Activated CD8-positive, alpha-beta T cell treated with anti-CD3 and anti-CD28 coated beads for 36 hours (primary cell): ENCODE measurements at regions not wholly inside any gene's neighbourhood (a gene's known extent, or its start where the extent isn't known, plus 50 kb on each side); places are given as distances from the start of the nearest gene placed in this dataset.
"Not testable (repeated sequence)": the region's sequence is repeated elsewhere in the genome, so short reads cannot be mapped to it uniquely, and the experiment has no call there.

Experiments used
- ATAC-seq: fragments of 200-7000 bp; cut with Tn5 transposase; one replicate; pipeline ENCODE4 v1.10.0; 2021; ENCODE audit warnings: mild to moderate bottlenecking, moderate library complexity
- CTCF ChIA-PET: fragments of 350-600 bp; sonication (Branson Sonifier 250); formaldehyde crosslinking; loops from one replicate; lab custom pipeline; 2021; ENCODE audit warnings: antibody characterized with exemption; lab: Charles Lee
- POLR2A ChIA-PET: fragments of 350-600 bp; sonication (Branson Sonifier 250); formaldehyde crosslinking; loops from one replicate; lab custom pipeline; 2021; ENCODE audit warnings: antibody characterized with exemption; lab: Charles Lee
- DNase-seq: peaks from one replicate; pipeline ENCODE4 v3.0.0-alpha.2; 2020
- H3K27ac Mint-ChIP-seq: one replicate; pipeline ENCODE4 v1.8.0; 2021; ENCODE audit warnings: mild to moderate bottlenecking, mixed read lengths
- H3K27me3 Mint-ChIP-seq: one replicate; pipeline ENCODE4 v1.8.0; 2021; ENCODE audit warnings: mixed read lengths
- H3K36me3 Mint-ChIP-seq: one replicate; pipeline ENCODE4 v1.8.0; 2021; ENCODE audit warnings: low read depth, mixed read lengths
- H3K4me1 Mint-ChIP-seq: one replicate; pipeline ENCODE4 v1.8.0; 2021; ENCODE audit warnings: low read depth, mixed read lengths
- H3K4me3 Mint-ChIP-seq: one replicate; pipeline ENCODE4 v1.8.0; 2021; ENCODE audit warnings: mild to moderate bottlenecking, moderate library complexity, mixed read lengths
- H3K9me3 Mint-ChIP-seq: one replicate; pipeline ENCODE4 v1.8.0; 2021; ENCODE audit warnings: mixed read lengths
- CTCF ChIP-seq: fragments of 200-600 bp; IDR thresholded peaks from one replicate; pipeline ENCODE4 v1.8.0; 2022; ENCODE audit warnings: antibody characterized with exemption, mild to moderate bottlenecking
- intact Hi-C: fragments of 100-400 bp; cut with micrococcal nuclease; formaldehyde crosslinking; loops from one replicate; pipeline ENCODE4 v1.10.0; 2022

GRCh38 chr10:129059977-129060376, 407.1 kb upstream of the MGMT start:
- intact Hi-C loops: no loop called here

GRCh38 chr10:129063212-129063611, 403.8 kb upstream of the MGMT start:
- Mint-ChIP-seq H3K27ac (no peak overlapping the region), H3K36me3 (no peaks in the 10 kb centered on the region), H3K4me3 (no peak overlapping the region), H3K4me1 (peaks cover 10% of the 10 kb centered on the region), H3K27me3 (peaks cover 2% of the 10 kb centered on the region), H3K9me3 (no peaks in the 10 kb centered on the region)
- no peak for TF ChIP-seq CTCF
- DNase-seq (no peak), ATAC-seq (no peak)
- intact Hi-C loops: no loop called here
- ChIA-PET POLR2A (no interaction called here), CTCF (no interaction called here)

More at GRCh38 chr10:129059977-129060376, 407.1 kb upstream of the MGMT start:
- ATAC-seq (no peak), DNase-seq (no peak)
- Mint-ChIP-seq H3K4me3 (no peak overlapping the region), H3K9me3 (no peaks in the 10 kb centered on the region), H3K27ac (no peak overlapping the region), H3K27me3 (peaks cover 2% of the 10 kb centered on the region), H3K4me1 (peaks cover 24% of the 10 kb centered on the region), H3K36me3 (no peaks in the 10 kb centered on the region)
- ChIA-PET POLR2A (no interaction called here), CTCF (no interaction called here)
- TF ChIP-seq CTCF: no peak

- no peaks in the 10 kb centered on the region for H3K9me3 Mint-ChIP-seq
- peaks cover 5% of the 10 kb centered on the region for H3K4me1 Mint-ChIP-seq
- intact Hi-C loops: no loop called here
- no peak overlapping the region for H3K4me3 Mint-ChIP-seq
- peaks cover 2% of the 10 kb centered on the region for H3K27me3 Mint-ChIP-seq
- TF ChIP-seq CTCF: no peak
- DNase-seq (no peak), ATAC-seq (no peak)
- ChIA-PET CTCF (no interaction called here), POLR2A (no interaction called here)
- H3K27ac Mint-ChIP-seq: no peak overlapping the region
- H3K36me3 Mint-ChIP-seq: no peaks in the 10 kb centered on the region
Measured at GRCh38 chr10:129063877-129064276, 403.2 kb upstream of the MGMT start.

DNA sequence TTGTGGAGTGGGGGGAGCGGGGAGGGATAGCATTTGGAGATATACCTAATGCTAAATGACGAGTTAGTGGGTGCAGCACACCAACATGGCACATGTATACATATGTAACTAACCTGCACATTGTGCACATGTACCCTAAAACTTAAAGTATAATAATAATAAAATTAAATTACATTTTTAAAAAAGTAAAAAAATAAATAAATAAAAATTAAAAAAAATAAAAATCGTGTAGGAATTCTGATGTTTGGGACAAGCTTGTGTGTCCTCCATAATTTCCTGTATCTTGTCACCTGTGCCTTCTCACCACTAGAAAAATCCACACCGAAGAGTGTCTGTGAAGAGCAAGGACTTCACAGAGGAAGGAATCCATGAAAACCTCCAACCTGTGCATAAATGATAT, 400.5 kb upstream of the MGMT start:
- DNase-seq, ATAC-seq, H3K36me3 Mint-ChIP-seq, H3K27me3 Mint-ChIP-seq, CTCF ChIA-PET, POLR2A ChIA-PET, intact Hi-C loops, H3K9me3 Mint-ChIP-seq, H3K4me1 Mint-ChIP-seq, H3K27ac Mint-ChIP-seq, H3K4me3 Mint-ChIP-seq: not testable (repeated sequence)

- intact Hi-C loops, H3K36me3 Mint-ChIP-seq, H3K9me3 Mint-ChIP-seq, H3K4me3 Mint-ChIP-seq, H3K27me3 Mint-ChIP-seq, H3K4me1 Mint-ChIP-seq, H3K27ac Mint-ChIP-seq, ATAC-seq, DNase-seq, CTCF ChIA-PET, POLR2A ChIA-PET: not testable (repeated sequence)
Measured at GRCh38 chr10:129071411-129071810, 395.6 kb upstream of the MGMT start.

GRCh38 chr10:129074939-129075338, 392.1 kb upstream of the MGMT start:
- Mint-ChIP-seq H3K36me3 (no peaks in the 10 kb centered on the region), H3K9me3 (no peaks in the 10 kb centered on the region), H3K27me3 (no peaks in the 10 kb centered on the region), H3K4me3 (no peak overlapping the region), H3K27ac (no peak overlapping the region), H3K4me1 (peaks cover 6% of the 10 kb centered on the region)
- intact Hi-C loops: no loop called here
- DNase-seq: no peak
- no peak for ATAC-seq
- ChIA-PET POLR2A (no interaction called here), CTCF (no interaction called here)
- no peak for TF ChIP-seq CTCF
